ENCODE measurements at regions not wholly inside any gene's neighbourhood (a gene's known extent, or its start where the extent isn't known, plus 50 kb on each side); places are given as distances from the start of the nearest gene placed in this dataset.

GRCh38 chr1:10906866-10907519 lies 105.5 kb upstream of the TARDBP start:
- intact Hi-C loops (cut with micrococcal nuclease) (no loop called here), dilution Hi-C loops (cut with MboI; ENCODE audit: extremely low pct_ligation_motif_present, low sequenced_read_pairs) (no loop called here)
- CTCF ChIA-PET, result no interaction called here

More at GRCh38 chr1:10906866-10907519, 105.5 kb upstream of the TARDBP start:
- no peak overlapping the region for H3K4me3 ChIP-seq (replicated peaks in 1 of 3; ENCODE audit: insufficient read depth in 1 of 3, low read depth in 1 of 3, low read length in 3 of 3)
- H4K20me1 ChIP-seq (replicated peaks; ENCODE audit: control insufficient read depth, extremely low read depth, insufficient read depth, low read length), result no peaks in the 10 kb centered on the region
- H3K4me1 ChIP-seq (ENCODE audit: control insufficient read depth, extremely low read depth, insufficient read depth, low read length), result no peaks in the 10 kb centered on the region
- no peak overlapping the region for H3K27ac ChIP-seq (ENCODE audit: insufficient read depth, low read depth, low read length)
- POLR2A ChIA-PET, result no interaction called here
- no peaks in the 10 kb centered on the region for H3K79me2 ChIP-seq (ENCODE audit: control insufficient read depth, insufficient read depth, low read length)
- no peaks in the 10 kb centered on the region for H3K36me3 ChIP-seq (ENCODE audit: control insufficient read depth in 2 of 2, extremely low read depth in 1 of 2, insufficient read depth in 2 of 2, low read length in 2 of 2)
- DNase-seq (ENCODE audit: low read depth, low spot score), result no peak
- H3K4me2 ChIP-seq (ENCODE audit: insufficient read depth, low read length), result no peak overlapping the region
- no peak overlapping the region for H3K9ac ChIP-seq (replicated peaks; ENCODE audit: extremely low read depth, insufficient read depth, low read length)
- TF ChIP-seq JUN (IDR thresholded peaks at IDR 0.05; ENCODE audit: borderline replicate concordance, insufficient read depth, insufficient read length, low read depth) (no peak), MYC (IDR thresholded peaks at IDR 0.05; ENCODE audit: low read depth, low read length) (no peak), EZH2 (IDR thresholded peaks at IDR 0.05; ENCODE audit: borderline replicate concordance, low read depth, low read length, severe bottlenecking) (no peak), POLR2AphosphoS5 (IDR thresholded peaks at IDR 0.05; ENCODE audit: insufficient read depth, low read depth, low read length) (no peak), GATA2 (IDR thresholded peaks at IDR 0.05; ENCODE audit: insufficient read depth, insufficient read length, low read depth, low read length) (no peak), FOS (IDR thresholded peaks at IDR 0.05; ENCODE audit: borderline replicate concordance, insufficient read depth, low read length) (no peak), POLR2A (IDR thresholded peaks at IDR 0.05; ENCODE audit: low read depth, low read length) (no peak)
- TF ChIP-seq, protein P1, sequence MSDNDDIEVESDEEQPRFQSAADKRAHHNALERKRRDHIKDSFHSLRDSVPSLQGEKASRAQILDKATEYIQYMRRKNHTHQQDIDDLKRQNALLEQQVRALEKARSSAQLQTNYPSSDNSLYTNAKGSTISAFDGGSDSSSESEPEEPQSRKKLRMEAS (IDR thresholded peaks at IDR 0.05; ENCODE audit: insufficient read depth, insufficient read length), result no peak
- TF ChIP-seq, protein P2, sequence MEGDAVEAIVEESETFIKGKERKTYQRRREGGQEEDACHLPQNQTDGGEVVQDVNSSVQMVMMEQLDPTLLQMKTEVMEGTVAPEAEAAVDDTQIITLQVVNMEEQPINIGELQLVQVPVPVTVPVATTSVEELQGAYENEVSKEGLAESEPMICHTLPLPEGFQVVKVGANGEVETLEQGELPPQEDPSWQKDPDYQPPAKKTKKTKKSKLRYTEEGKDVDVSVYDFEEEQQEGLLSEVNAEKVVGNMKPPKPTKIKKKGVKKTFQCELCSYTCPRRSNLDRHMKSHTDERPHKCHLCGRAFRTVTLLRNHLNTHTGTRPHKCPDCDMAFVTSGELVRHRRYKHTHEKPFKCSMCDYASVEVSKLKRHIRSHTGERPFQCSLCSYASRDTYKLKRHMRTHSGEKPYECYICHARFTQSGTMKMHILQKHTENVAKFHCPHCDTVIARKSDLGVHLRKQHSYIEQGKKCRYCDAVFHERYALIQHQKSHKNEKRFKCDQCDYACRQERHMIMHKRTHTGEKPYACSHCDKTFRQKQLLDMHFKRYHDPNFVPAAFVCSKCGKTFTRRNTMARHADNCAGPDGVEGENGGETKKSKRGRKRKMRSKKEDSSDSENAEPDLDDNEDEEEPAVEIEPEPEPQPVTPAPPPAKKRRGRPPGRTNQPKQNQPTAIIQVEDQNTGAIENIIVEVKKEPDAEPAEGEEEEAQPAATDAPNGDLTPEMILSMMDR (IDR thresholded peaks at IDR 0.05; ENCODE audit: extremely low read depth in 1 of 2, insufficient read depth in 1 of 2, low read depth in 1 of 2, low read length in 2 of 2), result no peak
- peaks cover 0 to 2% of the 10 kb centered on the region in 2 experiments for H3K27me3 ChIP-seq (ENCODE audit: control insufficient read depth in 2 of 2, insufficient read depth in 2 of 2, low read length in 2 of 2)
- no peak for FAIRE-seq
- BruUV-seq (replicated peaks), result no TSS peak
- H2AFZ ChIP-seq (ENCODE audit: low read depth, low read length), result no peak overlapping the region
- H3K9me1 ChIP-seq (replicated peaks; ENCODE audit: control insufficient read depth, extremely low read depth, insufficient read depth, low read length), result no peaks in the 10 kb centered on the region
- H3K9me3 ChIP-seq (replicated peaks; ENCODE audit: control insufficient read depth, insufficient read depth, low read length), result no peaks in the 10 kb centered on the region
